H9 (cell line): ENCODE measurements at regions not wholly inside any gene's neighbourhood (a gene's known extent, or its start where the extent isn't known, plus 50 kb on each side); places are given as distances from the start of the nearest gene placed in this dataset.

Experiments used
- DNase-seq: peaks from one replicate; pipeline ENCODE4 v3.0.0-alpha.2; 2017
- H2AFZ ChIP-seq: one replicate; pipeline ENCODE4 v1.6.1; 2013; ENCODE audit warnings: mild to moderate bottlenecking, low read length, control low read depth, moderate library complexity
- H2AK5ac ChIP-seq: 2 replicates; pipeline ENCODE4 v1.6.1; 2013; ENCODE audit warnings: low read length, control low read depth, mixed read lengths; ENCODE audit not compliant: insufficient read length
- H2BK120ac ChIP-seq: one replicate; pipeline ENCODE4 v1.6.1; 2013; ENCODE audit warnings: low read depth, mild to moderate bottlenecking, low read length, control low read depth, inconsistent platforms; ENCODE audit not compliant: poor library complexity, severe bottlenecking
- H2BK12ac ChIP-seq: 2 replicates; pipeline ENCODE4 v1.6.1; 2013; ENCODE audit warnings: low read length, control low read depth, mixed read lengths, low read depth; ENCODE audit not compliant: insufficient read length
- H2BK15ac ChIP-seq: 2 replicates; pipeline ENCODE4 v1.6.1; 2013; ENCODE audit warnings: low read depth, low read length, control low read depth
- H2BK20ac ChIP-seq: one replicate; pipeline ENCODE4 v1.6.1; 2013; ENCODE audit warnings: low read depth, mild to moderate bottlenecking, low read length, control low read depth, inconsistent platforms; ENCODE audit not compliant: poor library complexity, severe bottlenecking
- H2BK5ac ChIP-seq: 2 replicates; pipeline ENCODE4 v1.6.1; 2013; ENCODE audit warnings: low read length, control low read depth, mixed read lengths; ENCODE audit not compliant: insufficient read length
- H3K14ac ChIP-seq: 2 replicates; pipeline ENCODE4 v1.6.1; 2013; ENCODE audit warnings: low read length, control low read depth; ENCODE audit not compliant: insufficient read depth
- H3K18ac ChIP-seq: 2 replicates; pipeline ENCODE4 v1.6.1; 2013; ENCODE audit warnings: low read depth, mild to moderate bottlenecking, mixed read lengths, low read length, control low read depth; ENCODE audit not compliant: insufficient read length
- H3K23ac ChIP-seq: 2 replicates; pipeline ENCODE4 v1.6.1; 2013; ENCODE audit warnings: low read length, control low read depth, mixed read lengths, low read depth; ENCODE audit not compliant: insufficient read length
- H3K23me2 ChIP-seq: 2 replicates; pipeline ENCODE4 v1.6.1; 2013; ENCODE audit warnings: low read depth, mild to moderate bottlenecking, mixed read lengths, low read length, control low read depth; ENCODE audit not compliant: insufficient read length, poor library complexity, severe bottlenecking
- H3K27ac ChIP-seq: 2 replicates; pipeline ENCODE4 v1.5.1; 2013; ENCODE audit warnings: low read length, control low read depth, mixed read lengths, low read depth; ENCODE audit not compliant: insufficient read length
- H3K27me3 ChIP-seq: 2 replicates; pipeline ENCODE4 v1.6.1; 2013; ENCODE audit warnings: low read length, control low read depth, inconsistent platforms; ENCODE audit not compliant: insufficient read depth
- H3K4ac ChIP-seq: 2 replicates; pipeline ENCODE4 v1.6.1; 2013; ENCODE audit warnings: low read depth, mild to moderate bottlenecking, control low read depth, inconsistent platforms, low read length, moderate library complexity
- H3K4me1 ChIP-seq: 2 replicates; pipeline ENCODE4 v1.6.1; 2013; ENCODE audit warnings: low read length, control low read depth, inconsistent platforms; ENCODE audit not compliant: insufficient read depth
- H3K4me2 ChIP-seq: 2 replicates; pipeline ENCODE4 v1.6.1; 2013; ENCODE audit warnings: low read length, control low read depth, mixed read lengths; ENCODE audit not compliant: insufficient read length, insufficient read depth
- H3K56ac ChIP-seq: 2 replicates; pipeline ENCODE4 v1.6.1; 2013; ENCODE audit warnings: low read depth, mild to moderate bottlenecking, mixed read lengths, low read length, control low read depth; ENCODE audit not compliant: insufficient read length
- H3K79me1 ChIP-seq: 2 replicates; pipeline ENCODE4 v1.6.1; 2013; ENCODE audit warnings: low read depth, mild to moderate bottlenecking, moderate library complexity, low read length, control low read depth, inconsistent platforms; ENCODE audit not compliant: insufficient read depth, poor library complexity, severe bottlenecking
- H3K79me2 ChIP-seq: 2 replicates; pipeline ENCODE4 v1.6.1; 2013; ENCODE audit warnings: low read length, control low read depth, inconsistent platforms; ENCODE audit not compliant: insufficient read depth
- H3K9ac ChIP-seq: 2 replicates; pipeline ENCODE4 v1.6.1; 2013; ENCODE audit warnings: low read length, control low read depth, mixed read lengths; ENCODE audit not compliant: insufficient read length; ENCODE audit errors: extremely low read depth
- H3K9me3 ChIP-seq: one replicate; pipeline ENCODE4 v1.6.1; 2013; ENCODE audit warnings: low read depth, low read length, inconsistent platforms; ENCODE audit not compliant: control insufficient read depth
- H3T11ph ChIP-seq: one replicate; pipeline ENCODE4 v1.6.1; 2013; ENCODE audit warnings: mild to moderate bottlenecking, low read length, control low read depth, inconsistent platforms
- H4K20me1 ChIP-seq: one replicate; pipeline ENCODE4 v1.6.1; 2013; ENCODE audit not compliant: control insufficient read depth, insufficient read length, insufficient read depth
- H4K5ac ChIP-seq: 2 replicates; pipeline ENCODE4 v1.6.1; 2013; ENCODE audit warnings: low read depth, mild to moderate bottlenecking, mixed read lengths, low read length, control low read depth; ENCODE audit not compliant: insufficient read length
- H4K8ac ChIP-seq: replicated peaks from 2 replicates; pipeline ENCODE4 v1.6.1; 2013; ENCODE audit warnings: low read length, control low read depth, mixed read lengths, low read depth; ENCODE audit not compliant: insufficient read length
- H4K91ac ChIP-seq: 2 replicates; pipeline ENCODE4 v1.6.1; 2013; ENCODE audit warnings: low read depth, mild to moderate bottlenecking, moderate library complexity, mixed read lengths, low read length, control low read depth; ENCODE audit not compliant: insufficient read length
- H3K27ac Mint-ChIP-seq, 3 experiments: 2 replicates in 2 of 3; 3 replicates in 1 of 3; pipeline ENCODE4 v1.8.0; 2020 to 2021; ENCODE audit warnings: mixed read lengths in 3 of 3, mild to moderate bottlenecking in 1 of 3, moderate library complexity in 1 of 3
- H3K27me3 Mint-ChIP-seq: 2 replicates; pipeline ENCODE4 v1.8.0; 2021; ENCODE audit warnings: low read depth, mild to moderate bottlenecking, moderate library complexity, mixed read lengths
- H3K36me3 Mint-ChIP-seq, 3 experiments: 2 replicates in 2 of 3; 3 replicates in 1 of 3; pipeline ENCODE4 v1.8.0; 2020 to 2021; ENCODE audit warnings: low read depth in 3 of 3, mixed read lengths in 3 of 3; ENCODE audit not compliant: insufficient read depth in 1 of 3
- H3K4me1 Mint-ChIP-seq, 2 experiments: 2 replicates each; pipeline ENCODE4 v1.8.0; 2020; ENCODE audit warnings: mixed read lengths in 2 of 2
- H3K4me3 Mint-ChIP-seq, 2 experiments: 2 replicates in 1 of 2; 3 replicates in 1 of 2; pipeline ENCODE4 v1.8.0; 2020 to 2021; ENCODE audit warnings: mild to moderate bottlenecking in 2 of 2, mixed read lengths in 2 of 2, moderate library complexity in 1 of 2
- H3K9me3 Mint-ChIP-seq, 2 experiments: 2 replicates in 1 of 2; 3 replicates in 1 of 2; pipeline ENCODE4 v1.8.0; 2020; ENCODE audit warnings: mild to moderate bottlenecking in 2 of 2, mixed read lengths in 2 of 2, moderate library complexity in 1 of 2
- WGBS: extraction: QIAGEN DNeasy Blood & Tissue Kit; methylation state at CpG from one replicate; pipeline ENCODE4 v1.1.7; 2013; ENCODE audit warnings: missing lambda C conversion rate, low lambda C conversion rate, mixed read lengths; ENCODE audit not compliant: insufficient read length; ENCODE audit errors: extremely low coverage; 5-methylcytosine and 5-hydroxymethylcytosine counted together
- TF ChIP-seq, protein P1 (sequence below): fragments of 200-600 bp; sonication (generic); conservative IDR thresholded peaks from 3 replicates; pipeline ENCODE4 v1.8.0; 2021; ENCODE audit warnings: antibody characterized with exemption, mild to moderate bottlenecking

DNA sequence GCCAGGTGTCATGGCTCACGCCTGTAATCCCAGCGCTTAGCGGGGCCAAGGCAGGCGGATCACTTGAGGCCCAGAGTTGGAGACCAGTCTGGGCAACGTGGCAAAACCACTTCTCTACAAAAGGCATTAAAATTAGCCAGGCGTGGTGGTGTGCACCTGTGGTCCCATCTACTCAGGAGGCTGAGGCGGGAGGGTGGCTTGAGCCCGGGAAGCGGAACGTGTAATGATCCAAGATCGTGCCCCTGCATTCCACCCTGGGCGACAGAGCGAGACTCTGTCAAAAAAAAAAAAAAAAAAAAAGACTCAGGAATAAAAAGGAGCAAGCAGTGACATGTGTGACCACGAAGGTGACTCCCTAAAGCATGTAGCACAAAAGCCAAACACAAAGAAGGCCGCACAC lies 50.1 kb upstream of the SALL3 start:
- TF ChIP-seq, protein P1, sequence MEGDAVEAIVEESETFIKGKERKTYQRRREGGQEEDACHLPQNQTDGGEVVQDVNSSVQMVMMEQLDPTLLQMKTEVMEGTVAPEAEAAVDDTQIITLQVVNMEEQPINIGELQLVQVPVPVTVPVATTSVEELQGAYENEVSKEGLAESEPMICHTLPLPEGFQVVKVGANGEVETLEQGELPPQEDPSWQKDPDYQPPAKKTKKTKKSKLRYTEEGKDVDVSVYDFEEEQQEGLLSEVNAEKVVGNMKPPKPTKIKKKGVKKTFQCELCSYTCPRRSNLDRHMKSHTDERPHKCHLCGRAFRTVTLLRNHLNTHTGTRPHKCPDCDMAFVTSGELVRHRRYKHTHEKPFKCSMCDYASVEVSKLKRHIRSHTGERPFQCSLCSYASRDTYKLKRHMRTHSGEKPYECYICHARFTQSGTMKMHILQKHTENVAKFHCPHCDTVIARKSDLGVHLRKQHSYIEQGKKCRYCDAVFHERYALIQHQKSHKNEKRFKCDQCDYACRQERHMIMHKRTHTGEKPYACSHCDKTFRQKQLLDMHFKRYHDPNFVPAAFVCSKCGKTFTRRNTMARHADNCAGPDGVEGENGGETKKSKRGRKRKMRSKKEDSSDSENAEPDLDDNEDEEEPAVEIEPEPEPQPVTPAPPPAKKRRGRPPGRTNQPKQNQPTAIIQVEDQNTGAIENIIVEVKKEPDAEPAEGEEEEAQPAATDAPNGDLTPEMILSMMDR: no peak
- H4K5ac ChIP-seq: no peak overlapping the region
- H3K9ac ChIP-seq: no peak overlapping the region
- H3K23me2 ChIP-seq: no peaks in the 10 kb centered on the region
- H4K91ac ChIP-seq: no peak overlapping the region
- H2BK20ac ChIP-seq: no peak overlapping the region
- no peak overlapping the region for H3T11ph ChIP-seq
- H2BK15ac ChIP-seq: no peak overlapping the region
- no peak overlapping the region for H3K4me2 ChIP-seq
- DNase-seq: no peak
- no peaks in the 10 kb centered on the region for H4K20me1 ChIP-seq
- no peak overlapping the region for H4K8ac ChIP-seq
- no peak overlapping the region for H2BK5ac ChIP-seq
- H3K18ac ChIP-seq: no peak overlapping the region
- H3K27me3 ChIP-seq: no peaks in the 10 kb centered on the region
- H3K4ac ChIP-seq: no peak overlapping the region
- H3K4me1 ChIP-seq: no peaks in the 10 kb centered on the region
- H3K4me1 Mint-ChIP-seq: peaks cover 4 to 5% of the 10 kb centered on the region in 2 experiments; a peak in 2 of 4 replicates
- no peak overlapping the region for H3K56ac ChIP-seq
- no peak overlapping the region for H2BK120ac ChIP-seq
- no peak overlapping the region for H3K27ac Mint-ChIP-seq
- WGBS: no CpG with 5 or more reads among the region's 15 CpGs
- no peaks in the 10 kb centered on the region; a peak in 1 of 7 replicates for H3K36me3 Mint-ChIP-seq
- no peaks in the 10 kb centered on the region for H3K79me1 ChIP-seq
- H3K4me3 Mint-ChIP-seq: no peak overlapping the region
- H2AK5ac ChIP-seq: no peak overlapping the region
- H3K9me3 ChIP-seq: no peaks in the 10 kb centered on the region
- H3K9me3 Mint-ChIP-seq: peaks cover 0 to 2% of the 10 kb centered on the region in 2 experiments; a peak in 2 of 5 replicates
- H3K14ac ChIP-seq: no peak overlapping the region
- peaks cover 9% of the 10 kb centered on the region; the same call in 1 of the 2 replicates for H3K27me3 Mint-ChIP-seq
- no peak overlapping the region for H3K23ac ChIP-seq
- H2AFZ ChIP-seq: no peak overlapping the region
- H3K79me2 ChIP-seq: no peaks in the 10 kb centered on the region
- H3K27ac ChIP-seq: no peak overlapping the region
- no peak overlapping the region for H2BK12ac ChIP-seq
